HepG2 (cell line): ENCODE measurements at regions not wholly inside any gene's neighbourhood (a gene's known extent, or its start where the extent isn't known, plus 50 kb on each side); places are given as distances from the start of the nearest gene placed in this dataset.
A peak's percentile ranks its signal among the peaks of the same experiment; 100 is the strongest.

Experiments used
- ATAC-seq: fragments of 200-7000 bp; cut with Tn5 transposase; 3 replicates; pipeline ENCODE4 v1.9.1; 2020; ENCODE audit warnings: mild to moderate bottlenecking, moderate library complexity
- BruUV-seq: library from RNA; stranded (reverse); fragments of 400-500 nt; replicated peaks from 2 replicates; lab custom pipeline; 2021; lab: Mats Ljungman, UMichigan
- CTCF ChIA-PET: fragments of 300-600 bp; formaldehyde crosslinking; extraction: SDS; loops from one replicate; lab custom pipeline; 2021; ENCODE audit warnings: low total read pairs, inconsistent platforms, low intra/inter-chr PET ratio; lab: Yijun Ruan, JAX
- POLR2A ChIA-PET: fragments of 350-600 bp; sonication (Branson Sonifier 250); formaldehyde crosslinking; loops from one replicate; lab custom pipeline; 2020; ENCODE audit warnings: antibody characterized with exemption, inconsistent platforms; lab: Yijun Ruan, JAX
- DNase-seq: peaks from one replicate; pipeline ENCODE4 v3.0.0-alpha.2; 2015; ENCODE audit warnings: low spot score
- FAIRE-seq: peaks from 3 replicates; lab custom pipeline; 2011; peaks lifted over from hg19 to GRCh38; lab: Jason Lieb, UNC
- H2AFZ ChIP-seq: one replicate; pipeline ENCODE4 v1.6.1; 2011; ENCODE audit warnings: low read length, inconsistent platforms
- H3K27ac ChIP-seq: fragments of 300-600 bp; 3 replicates; pipeline ENCODE4 v1.8.0; 2011; ENCODE audit warnings: mixed run types, mild to moderate bottlenecking, mixed read lengths, low read length, inconsistent platforms; ENCODE audit not compliant: insufficient read depth; ENCODE audit errors: extremely low read length
- H3K27me3 ChIP-seq, 2 experiments: fragments of 200-600 bp in 1 of 2; 2 replicates in 1 of 2; 3 replicates in 1 of 2; pipeline versions ENCODE4 v1.6.0 to v1.8.0; 2011; ENCODE audit warnings: low read length in 2 of 2, mild to moderate bottlenecking in 2 of 2, moderate library complexity in 2 of 2, inconsistent platforms in 1 of 2; ENCODE audit not compliant: insufficient read depth in 2 of 2, control insufficient read depth in 1 of 2
- H3K36me3 ChIP-seq, 2 experiments: fragments of 200-600 bp in 1 of 2; replicated peaks in 1 of 2; 2 replicates in 1 of 2; 3 replicates in 1 of 2; pipeline versions ENCODE4 v1.5.1 to v1.8.0; 2011; ENCODE audit warnings: low read length in 2 of 2, inconsistent platforms in 1 of 2; ENCODE audit not compliant: insufficient read depth in 2 of 2, control insufficient read depth in 1 of 2
- H3K4me1 ChIP-seq: 2 replicates; pipeline ENCODE4 v1.5.1; 2012; ENCODE audit warnings: low read length, inconsistent platforms; ENCODE audit not compliant: insufficient read depth
- H3K4me2 ChIP-seq: 2 replicates; pipeline ENCODE4 v1.6.0; 2011; ENCODE audit warnings: low read depth, low read length, inconsistent platforms
- H3K4me3 ChIP-seq, 3 experiments: fragments of 200-600 bp in 1 of 3; sonication (generic), shearing (Covaris generic) in 1 of 3; replicated peaks in 1 of 3; 2 replicates each; pipeline ENCODE4 v1.5.1; 2011 to 2016; ENCODE audit warnings: low read length in 3 of 3, inconsistent platforms in 2 of 3, low read depth in 2 of 3, mild to moderate bottlenecking in 2 of 3, control low read depth in 1 of 3, mixed read lengths in 1 of 3; ENCODE audit not compliant: insufficient read depth in 1 of 3
- H3K79me2 ChIP-seq: one replicate; pipeline ENCODE4 v1.6.1; 2011; ENCODE audit warnings: low read length, inconsistent platforms; ENCODE audit not compliant: insufficient read depth
- H3K9ac ChIP-seq: 2 replicates; pipeline ENCODE4 v1.6.0; 2011; ENCODE audit warnings: mild to moderate bottlenecking, low read depth, low read length, inconsistent platforms; ENCODE audit not compliant: insufficient read depth
- H3K9me3 ChIP-seq: 2 replicates; pipeline ENCODE4 v1.5.1; 2012; ENCODE audit warnings: mild to moderate bottlenecking, low read length
- H4K20me1 ChIP-seq: 2 replicates; pipeline ENCODE4 v1.6.0; 2011; ENCODE audit warnings: inconsistent platforms, mild to moderate bottlenecking, low read length, moderate library complexity; ENCODE audit not compliant: insufficient read depth
- CBX5 ChIP-seq: sonication (generic); formaldehyde crosslinking; IDR thresholded peaks from 2 replicates; pipeline ENCODE4 v1.4.0; 2020; ENCODE audit warnings: missing genetic modification reagents, borderline replicate concordance
- CREM ChIP-seq, 2 experiments: sonication (generic) in 1 of 2; formaldehyde crosslinking in 1 of 2; IDR thresholded peaks; 2 replicates each; pipeline versions ENCODE4 v1.4.0 to v1.6.1; 2016 to 2020; ENCODE audit warnings: antibody characterized with exemption in 1 of 2, mild to moderate bottlenecking in 1 of 2, missing genetic modification reagents in 1 of 2
- HBP1 ChIP-seq: IDR thresholded peaks from 2 replicates; pipeline ENCODE4 v1.6.1; 2016; ENCODE audit warnings: low read depth, control low read depth
- HNRNPH1 ChIP-seq: fragments of 200-400 bp; formaldehyde crosslinking; optimal IDR thresholded peaks from 2 replicates; pipeline ENCODE3; 2017; ENCODE audit warnings: mild to moderate bottlenecking, low read depth, low read length
- HOXA9 ChIP-seq: sonication (generic); formaldehyde crosslinking; IDR thresholded peaks from 2 replicates; pipeline ENCODE4 v1.8.1; 2022; ENCODE audit warnings: missing genetic modification reagents, mild to moderate bottlenecking, moderate library complexity, borderline replicate concordance
- KAT7 ChIP-seq: IDR thresholded peaks from 2 replicates; pipeline ENCODE4 v1.6.1; 2018; ENCODE audit warnings: borderline replicate concordance, missing compliant biosample characterization
- KAT8 ChIP-seq: IDR thresholded peaks from 2 replicates; pipeline ENCODE4 v1.6.1; 2016; ENCODE audit warnings: missing genetic modification reagents, missing compliant biosample characterization
- NCOA1 ChIP-seq: sonication (generic); formaldehyde crosslinking; IDR thresholded peaks from 2 replicates; pipeline ENCODE4 v1.9.0; 2021; ENCODE audit warnings: missing genetic modification reagents
- NFE2L2 ChIP-seq: fragments of 150-350 bp; IDR thresholded peaks from 2 replicates; pipeline ENCODE4 v1.6.1; 2014; ENCODE audit warnings: low read length
- SUZ12 ChIP-seq: fragments of 150-350 bp; IDR thresholded peaks from 2 replicates; pipeline ENCODE4 v1.6.1; 2014; ENCODE audit warnings: low read depth, low read length
- TRIM24 ChIP-seq: sonication (generic); formaldehyde crosslinking; IDR thresholded peaks from 2 replicates; pipeline ENCODE4 v1.8.0; 2022; ENCODE audit warnings: mild to moderate bottlenecking, missing genetic modification reagents
- ZBTB7A ChIP-seq: sonication (generic); formaldehyde crosslinking; IDR thresholded peaks from 2 replicates; pipeline ENCODE4 v1.8.0; 2022; ENCODE audit warnings: mild to moderate bottlenecking, missing genetic modification reagents
- ZFP36L1 ChIP-seq: sonication (generic); formaldehyde crosslinking; IDR thresholded peaks from 2 replicates; pipeline ENCODE4 v1.8.0; 2022; ENCODE audit warnings: mild to moderate bottlenecking, missing genetic modification reagents, moderate library complexity
- ZNF546 ChIP-seq: sonication (generic); formaldehyde crosslinking; conservative IDR thresholded peaks from 2 replicates; pipeline ENCODE4 v1.8.1; 2023; ENCODE audit warnings: mild to moderate bottlenecking, missing genetic modification reagents
- ZNF549 ChIP-seq: sonication (generic); formaldehyde crosslinking; IDR thresholded peaks from 2 replicates; pipeline ENCODE4 v1.5.0; 2020; ENCODE audit warnings: missing genetic modification reagents
- ZNF737 ChIP-seq: sonication (generic); formaldehyde crosslinking; IDR thresholded peaks from 2 replicates; pipeline ENCODE4 v1.5.0; 2020; ENCODE audit warnings: missing genetic modification reagents, mild to moderate bottlenecking, borderline replicate concordance
- ZNF878 ChIP-seq: sonication (generic); formaldehyde crosslinking; IDR thresholded peaks from 2 replicates; pipeline ENCODE4 v1.8.1; 2023; ENCODE audit warnings: mild to moderate bottlenecking, missing genetic modification reagents, moderate library complexity
- ZNF883 ChIP-seq: sonication (generic); formaldehyde crosslinking; IDR thresholded peaks from 2 replicates; pipeline ENCODE4 v1.5.1; 2020; ENCODE audit warnings: mild to moderate bottlenecking, missing genetic modification reagents; ENCODE audit errors: not compliant biosample characterization
- ZSCAN5A ChIP-seq: sonication (generic); formaldehyde crosslinking; IDR thresholded peaks from 2 replicates; pipeline ENCODE4 v1.8.0; 2022; ENCODE audit warnings: mild to moderate bottlenecking, missing genetic modification reagents, borderline replicate concordance
- in situ Hi-C: cut with HindIII; loops from 2 replicates; pipeline ENCODE4 v1.10.0; 2017; ENCODE audit warnings: low pct_unique_long_range_greater_than_20kb; ENCODE audit not compliant: extremely low pct_ligation_motif_present
- intact Hi-C: fragments of 100-400 bp; cut with micrococcal nuclease; formaldehyde crosslinking; loops from one replicate; pipeline ENCODE4 v1.10.0; 2022; ENCODE audit not compliant: unreplicated experiment

- no peak for FAIRE-seq
- Histone ChIP-seq H3K4me2 (peak overlapping the region; percentile 42), H2AFZ (no peak overlapping the region), H3K9me3 (peaks cover 9% of the 10 kb centered on the region), H3K27me3 (no peaks in the 10 kb centered on the region; a peak in 1 of 5 replicates), H3K79me2 (no peaks in the 10 kb centered on the region), H3K27ac (peak overlapping the region; percentile 8), H4K20me1 (no peaks in the 10 kb centered on the region), H3K4me1 (peaks cover 23% of the 10 kb centered on the region), H3K9ac (no peak overlapping the region), H3K36me3 (no peaks in the 10 kb centered on the region), H3K4me3 (no peak overlapping the region)
- no TSS peak for BruUV-seq
- no peak for TF ChIP-seq KAT7 (CRISPR knock-in tag)
- no peak for TF ChIP-seq ZNF883 (CRISPR knock-in tag)
- no peak for TF ChIP-seq SUZ12
- no peak for TF ChIP-seq ZNF737 (CRISPR knock-in tag)
- no peak for TF ChIP-seq CREM (IDR thresholded peaks at IDR 0.05)
- TF ChIP-seq CREM (CRISPR knock-in tag; IDR thresholded peaks at IDR 0.05): no peak
- TF ChIP-seq CBX5 (CRISPR knock-in tag): no peak
- TF ChIP-seq ZNF549 (CRISPR knock-in tag): no peak
- no peak for TF ChIP-seq TRIM24 (CRISPR knock-in tag)
- no peak for TF ChIP-seq HBP1
- TF ChIP-seq HOXA9 (CRISPR knock-in tag): no peak
- no peak for TF ChIP-seq NFE2L2
- no peak for TF ChIP-seq HNRNPH1
- TF ChIP-seq ZNF878 (CRISPR knock-in tag): no peak
- no peak for TF ChIP-seq ZBTB7A
- no peak for TF ChIP-seq NCOA1 (CRISPR knock-in tag)
- no peak for TF ChIP-seq ZFP36L1
- no peak for TF ChIP-seq ZNF546 (CRISPR knock-in tag)
- TF ChIP-seq KAT8: no peak
- TF ChIP-seq ZSCAN5A: no peak
- ChIA-PET CTCF (no interaction called here), POLR2A (interaction anchor here (1.3 kb wide), 1 partner anchor 56 kb away, joined by 3 read pairs; no protein-coding TSS in a partner anchor)
- ATAC-seq: peak; percentile 48
- intact Hi-C loops: no loop called here
- in situ Hi-C loops: no loop called here
- DNase-seq: no peak
These were observed 81.2 kb upstream of the SPTLC1 start for GRCh38 chr9:92196400-92196799.
